Epidermal melanocyte (primary cell): ENCODE measurements at regions not wholly inside any gene's neighbourhood (a gene's known extent, or its start where the extent isn't known, plus 50 kb on each side); places are given as distances from the start of the nearest gene placed in this dataset.
"Not testable (repeated sequence)": the region's sequence is repeated elsewhere in the genome, so short reads cannot be mapped to it uniquely, and the experiment has no call there.

ENCODE experiments used
- DNase-seq: peaks from one replicate; pipeline ENCODE4 v3.0.0; 2011; ENCODE audit warnings: low spot score; ENCODE audit not compliant: insufficient read length

- no peak for DNase-seq
These were observed 224.2 kb upstream of the RUNX1 start for GRCh38 chr21:35273333-35273732.

DNA sequence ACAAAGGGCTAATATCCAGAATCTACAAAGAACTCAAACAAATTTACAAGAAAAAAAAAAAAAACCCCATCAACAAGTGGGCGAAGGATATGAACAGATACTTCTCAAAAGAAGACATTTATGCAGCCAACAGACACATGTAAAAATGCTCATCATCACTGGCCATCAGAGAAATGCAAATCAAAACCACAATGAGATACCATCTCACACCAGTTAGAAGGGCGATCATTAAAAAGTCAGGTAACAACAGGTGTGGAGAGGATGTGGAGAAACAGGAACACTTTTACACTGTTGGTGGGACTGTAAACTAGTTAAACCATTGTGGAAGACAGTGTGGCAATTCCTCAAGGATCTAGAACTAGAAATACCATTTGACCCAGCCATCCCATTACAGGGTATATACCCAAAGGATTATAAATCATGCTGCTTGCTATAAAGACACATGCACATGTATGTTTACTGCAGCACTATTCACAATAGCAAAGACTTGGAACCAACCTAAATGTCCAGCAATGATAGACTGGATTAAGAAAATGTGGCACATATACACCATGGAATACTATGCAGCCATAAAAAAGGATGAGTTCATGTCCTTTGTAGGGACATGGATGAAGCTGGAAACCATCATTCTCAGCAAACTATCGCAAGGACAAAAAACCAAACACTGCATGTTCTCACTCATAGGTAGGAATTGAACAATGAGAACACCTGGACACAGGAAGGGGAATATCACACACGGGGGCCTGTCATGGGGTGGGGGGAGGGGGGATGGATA, 222.4 kb upstream of the RUNX1 start:
- DNase-seq, result not testable (repeated sequence)

GRCh38 chr21:35268817-35269216, 219.7 kb upstream of the RUNX1 start:
- DNase-seq, result no peak

GRCh38 chr21:35268261-35268660, 219.2 kb upstream of the RUNX1 start:
- DNase-seq, result no peak

GRCh38 chr21:35266546-35266945, 217.4 kb upstream of the RUNX1 start:
- no peak for DNase-seq

- DNase-seq, result no peak
These were observed 216.2 kb upstream of the RUNX1 start for GRCh38 chr21:35265170-35265877.

GRCh38 chr21:35259457-35259856, 210.4 kb upstream of the RUNX1 start:
- DNase-seq, result no peak

DNA sequence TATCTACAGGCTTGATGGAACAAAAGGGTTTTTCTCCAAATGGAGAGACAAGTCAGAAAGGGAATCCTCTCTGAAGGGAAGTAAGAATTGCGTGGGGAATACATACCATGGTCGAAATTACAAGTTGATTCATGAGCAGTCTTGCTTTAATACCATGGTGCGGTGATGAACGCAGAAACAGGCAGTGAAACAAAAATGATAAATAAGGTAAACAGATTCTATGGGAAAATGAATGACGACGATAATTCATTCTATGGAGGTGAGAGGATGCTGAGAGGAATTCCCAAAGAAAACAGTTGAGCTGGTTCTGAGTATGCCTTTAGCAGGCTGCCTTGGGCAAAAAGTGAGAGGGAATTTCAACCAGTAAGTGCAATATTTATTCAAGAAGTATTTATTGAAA, 209.4 kb upstream of the RUNX1 start:
- DNase-seq, result no peak

DNA sequence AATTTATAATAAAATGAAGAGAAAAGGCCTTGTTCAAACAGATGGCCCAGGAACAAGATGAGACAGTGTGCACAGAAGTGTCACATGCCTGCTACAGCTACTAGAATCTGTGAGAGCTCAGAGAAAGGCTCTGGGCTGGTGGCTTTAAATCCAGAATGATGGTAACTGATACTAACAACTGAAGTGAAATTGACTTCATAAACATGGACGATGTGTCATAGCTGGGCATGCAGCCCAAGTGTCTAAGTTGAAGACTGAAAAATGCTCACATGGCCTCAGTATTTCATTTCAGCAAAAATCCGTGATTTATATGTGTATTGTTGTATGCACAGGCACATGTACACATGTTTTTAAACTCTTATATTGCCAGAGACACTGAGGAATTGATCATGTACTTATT, 208.3 kb upstream of the RUNX1 start:
- DNase-seq, result no peak

DNA sequence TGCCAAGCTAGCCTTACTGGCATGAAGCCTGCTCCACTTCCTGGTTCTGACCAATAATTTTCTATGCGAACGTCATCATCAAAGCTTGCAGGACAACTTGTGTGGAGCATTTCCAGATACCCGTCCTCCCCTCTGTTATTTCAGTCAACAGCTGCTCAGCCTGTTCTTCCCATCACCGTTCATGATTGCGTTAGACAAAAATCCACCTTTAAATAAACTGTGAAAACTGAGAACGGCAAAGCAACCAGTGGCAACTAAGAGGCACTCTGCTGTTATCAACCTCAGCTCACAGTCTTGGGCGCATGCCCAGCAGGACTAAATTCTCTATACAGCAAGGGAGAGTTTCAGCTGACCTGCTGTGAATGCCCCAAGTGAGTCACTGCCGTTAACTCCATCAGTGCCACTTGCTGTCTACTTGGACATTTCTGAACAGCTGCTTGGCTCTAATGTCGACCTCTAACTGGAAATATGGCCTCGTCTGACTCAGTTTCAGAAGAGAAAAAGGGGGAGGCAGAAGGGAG, 207.4 kb upstream of the RUNX1 start:
- peak; percentile 56 for DNase-seq

DNA sequence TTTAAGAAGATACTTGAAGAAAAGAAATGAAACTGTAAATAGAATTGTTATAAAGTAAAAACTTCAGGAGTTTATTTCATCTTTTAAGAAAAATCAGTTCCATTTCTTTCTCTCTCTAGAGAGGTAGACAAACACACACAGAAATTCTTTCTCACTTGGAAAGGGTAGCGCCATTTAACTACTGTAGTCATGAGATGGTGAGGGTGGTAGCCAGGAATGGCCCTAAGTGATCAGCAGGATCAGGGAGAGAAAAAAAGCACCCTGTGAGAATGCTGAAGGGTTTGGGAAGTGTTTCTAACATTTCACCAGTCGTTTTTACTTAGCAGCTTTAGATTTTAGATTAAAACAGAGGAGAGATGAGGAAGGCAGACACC, 205.7 kb upstream of the RUNX1 start:
- no peak for DNase-seq

GRCh38 chr21:35254006-35254764, 205.1 kb upstream of the RUNX1 start:
- no peak for DNase-seq

DNA sequence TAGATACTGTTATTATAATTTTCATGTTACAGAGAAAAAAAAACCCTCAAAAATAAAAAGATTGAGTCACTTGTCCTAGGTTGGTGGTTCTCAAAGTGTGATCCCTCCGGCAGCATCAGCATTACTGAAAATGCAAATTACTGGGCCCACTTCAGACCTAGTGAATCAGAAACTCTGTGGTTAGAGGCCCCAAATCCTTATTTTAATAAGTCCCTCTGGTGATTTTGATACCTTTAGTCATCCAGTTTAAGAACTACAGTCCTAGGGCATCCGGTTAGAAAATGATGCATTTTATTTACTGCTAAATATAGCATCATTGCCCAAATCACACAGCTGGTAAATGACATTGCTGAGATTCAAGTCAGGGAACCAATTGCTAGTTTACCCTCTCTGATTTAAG, 203.7 kb upstream of the RUNX1 start:
- no peak for DNase-seq

GRCh38 chr21:35249636-35250035, 200.5 kb upstream of the RUNX1 start:
- no peak for DNase-seq

- no peak for DNase-seq
These were observed 196.8 kb upstream of the RUNX1 start for GRCh38 chr21:35245879-35246278.

DNA sequence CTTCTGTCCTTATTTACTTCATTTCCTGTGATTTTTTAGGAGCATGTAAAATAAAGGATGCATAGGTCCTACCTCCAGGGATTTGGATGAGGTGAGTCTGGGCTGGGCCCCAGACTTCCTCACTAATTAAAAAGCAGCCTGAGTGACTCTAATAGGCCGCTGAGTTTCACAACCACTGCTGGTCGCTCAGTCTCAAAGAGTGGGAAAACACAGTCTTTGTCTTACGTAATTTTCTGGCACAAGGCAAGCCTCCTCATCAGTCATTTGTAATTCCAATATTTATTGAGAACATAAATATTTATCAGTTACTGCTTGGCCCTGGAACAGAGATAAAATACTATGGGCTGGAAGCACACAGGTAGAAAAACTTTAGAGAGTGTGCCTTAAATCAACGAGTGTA, 195.4 kb upstream of the RUNX1 start:
- DNase-seq, result no peak

GRCh38 chr21:35243171-35243570, 194.1 kb upstream of the RUNX1 start:
- DNase-seq, result no peak

DNA sequence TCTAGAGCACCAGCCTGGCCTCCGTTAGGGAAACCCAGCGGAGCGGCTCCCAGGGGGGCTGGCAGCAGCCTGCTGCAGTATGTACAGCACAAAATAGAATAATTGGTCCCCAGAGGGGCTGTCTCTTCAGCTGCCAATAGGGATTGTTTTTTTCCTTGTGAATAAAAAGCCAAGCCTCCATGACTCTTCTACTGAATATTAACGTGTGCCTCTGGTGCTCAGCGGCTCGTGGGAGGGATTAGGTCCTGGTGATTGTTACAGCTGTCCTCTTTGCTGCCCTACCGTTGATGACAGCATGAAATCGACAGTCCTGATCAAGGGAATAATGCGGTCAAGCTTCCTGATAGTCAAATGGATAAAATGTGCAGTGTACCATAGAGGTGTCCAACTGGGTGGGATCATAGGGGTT, 190.7 kb upstream of the RUNX1 start:
- no peak for DNase-seq

DNA sequence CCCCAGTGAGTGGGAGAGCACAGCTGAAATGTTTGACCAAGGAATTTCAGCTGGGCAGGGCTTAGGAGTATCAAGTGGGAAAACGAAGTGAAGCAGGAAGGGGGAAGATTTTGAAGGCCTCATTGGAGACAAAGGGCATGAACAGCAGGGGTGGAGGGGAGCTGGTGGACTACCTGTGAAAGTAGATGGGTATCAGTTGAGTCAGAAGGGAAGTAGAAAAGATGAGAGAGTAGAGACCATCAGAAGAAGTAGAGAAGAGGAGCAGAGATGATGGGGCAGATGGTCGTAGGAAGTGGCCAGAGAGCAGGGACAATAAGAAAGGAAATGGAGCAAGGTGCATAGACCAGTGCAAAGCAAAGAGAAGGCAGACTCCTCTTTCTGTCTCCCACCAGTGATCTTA, 189.0 kb upstream of the RUNX1 start:
- no peak for DNase-seq

GRCh38 chr21:35237287-35237686, 188.2 kb upstream of the RUNX1 start:
- DNase-seq, result no peak

GRCh38 chr21:35236090-35236489, 187.0 kb upstream of the RUNX1 start:
- no peak for DNase-seq

- DNase-seq, result no peak
These were observed 185.6 kb upstream of the RUNX1 start for GRCh38 chr21:35234725-35235124.
